ENCODE measurements at regions not wholly inside any gene's neighbourhood (a gene's known extent, or its start where the extent isn't known, plus 50 kb on each side); places are given as distances from the start of the nearest gene placed in this dataset.

- H3K79me2 ChIP-seq (ENCODE audit: control insufficient read depth, insufficient read depth, low read length): no peaks in the 10 kb centered on the region
- no peaks in the 10 kb centered on the region for H3K9me3 ChIP-seq (replicated peaks; ENCODE audit: control insufficient read depth, insufficient read depth, low read length)
- H3K9ac ChIP-seq (ENCODE audit: control insufficient read depth, insufficient read depth, low read length): no peak overlapping the region
- ChIA-PET RAD21 (ENCODE audit: unreplicated experiment) (no interaction called here), POLR2A (no interaction called here), SMC1A (ENCODE audit: uncharacterized antibody, unreplicated experiment) (no interaction called here), CTCF (no interaction called here)
- no peak overlapping the region for H3K4me3 ChIP-seq
- H3K27me3 ChIP-seq (replicated peaks in 1 of 2; ENCODE audit: control insufficient read depth in 2 of 2, insufficient read depth in 2 of 2, low read length in 1 of 2): no peaks in the 10 kb centered on the region
- no peak for FAIRE-seq
- ATAC-seq: no peak
- H4K20me1 ChIP-seq (ENCODE audit: control insufficient read depth, insufficient read depth): no peaks in the 10 kb centered on the region
- DNase-seq (ENCODE audit: low read depth, low spot score): no peak
- intact Hi-C loops (cut with micrococcal nuclease; ENCODE audit: unreplicated experiment): no loop called here
- no peak overlapping the region for H3K4me2 ChIP-seq (ENCODE audit: control insufficient read depth, insufficient read depth)
- no peaks in the 10 kb centered on the region for H3K4me1 ChIP-seq (ENCODE audit: control insufficient read depth, insufficient read depth, low read length)
- H3K36me3 ChIP-seq (ENCODE audit: control insufficient read depth in 2 of 2, insufficient read depth in 2 of 2, low read length in 1 of 2): no peaks in the 10 kb centered on the region
- no peak overlapping the region for H2AFZ ChIP-seq (ENCODE audit: control insufficient read depth, low read depth, low read length)
- in situ Hi-C loops (cut with MboI): no loop called here
- H3K27ac ChIP-seq (ENCODE audit: control insufficient read depth, insufficient read depth): no peak overlapping the region
- BruUV-seq (replicated peaks): no TSS peak
- no peak for TF ChIP-seq MTA3 (IDR thresholded peaks at IDR 0.05; ENCODE audit: borderline replicate concordance, low read length)
- no peak for TF ChIP-seq RAD51 (IDR thresholded peaks at IDR 0.05)
- no peak for TF ChIP-seq MLLT1 (IDR thresholded peaks at IDR 0.05)
- no peak for TF ChIP-seq ATF7 (IDR thresholded peaks at IDR 0.05; ENCODE audit: low read depth)
- TF ChIP-seq REST (IDR thresholded peaks at IDR 0.05; ENCODE audit: low read depth, low read length): no peak
- no peak for TF ChIP-seq ZSCAN29 (IDR thresholded peaks at IDR 0.05)
- no peak for TF ChIP-seq JUNB (IDR thresholded peaks at IDR 0.05)
- TF ChIP-seq MAX (IDR thresholded peaks at IDR 0.05; ENCODE audit: low read depth, low read length): no peak
Observed at GRCh38 chr4:158042591-158043030, 130.2 kb downstream of the GASK1B start.
